ENCODE measurements at regions not wholly inside any gene's neighbourhood (a gene's known extent, or its start where the extent isn't known, plus 50 kb on each side); places are given as distances from the start of the nearest gene placed in this dataset.

- H3K27ac ChIP-seq, result no peak overlapping the region
- DNase-seq (ENCODE audit: low spot score), result no peak
- no peaks in the 10 kb centered on the region for H3K27me3 ChIP-seq
- no peak overlapping the region for H3K4me3 ChIP-seq
- no peaks in the 10 kb centered on the region for H3K4me1 ChIP-seq
- H3K36me3 ChIP-seq, result no peaks in the 10 kb centered on the region
- no peak for TF ChIP-seq CTCF (IDR thresholded peaks at IDR 0.05)
- no peaks in the 10 kb centered on the region for H3K9me3 ChIP-seq
Observed at GRCh38 chr6:23097566-23097965, 528.2 kb downstream of the HDGFL1 start.

- Histone ChIP-seq H3K4me1 (no peaks in the 10 kb centered on the region), H3K9me3 (no peaks in the 10 kb centered on the region), H3K36me3 (no peaks in the 10 kb centered on the region), H3K27me3 (no peaks in the 10 kb centered on the region), H3K4me3 (no peak overlapping the region), H3K27ac (no peak overlapping the region)
- DNase-seq (ENCODE audit: low spot score), result no peak
- no peak for TF ChIP-seq CTCF (IDR thresholded peaks at IDR 0.05)
Observed at GRCh38 chr6:23106951-23107350, 537.6 kb downstream of the HDGFL1 start.

- Histone ChIP-seq H3K4me1 (no peaks in the 10 kb centered on the region), H3K9me3 (peaks cover 0 to 11% of the 10 kb centered on the region in 2 donors), H3K27me3 (no peaks in the 10 kb centered on the region), H3K4me3 (no peak overlapping the region), H3K36me3 (no peaks in the 10 kb centered on the region), H3K27ac (no peak overlapping the region)
- TF ChIP-seq CTCF (IDR thresholded peaks at IDR 0.05), result no peak
- DNase-seq (ENCODE audit: low spot score), result no peak
Observed at GRCh38 chr6:23111984-23112383, 542.6 kb downstream of the HDGFL1 start.

GRCh38 chr6:23114812-23115504, 545.6 kb downstream of the HDGFL1 start:
- Histone ChIP-seq H3K4me1 (no peaks in the 10 kb centered on the region), H3K9me3 (peaks cover 0 to 11% of the 10 kb centered on the region in 2 donors), H3K27me3 (no peaks in the 10 kb centered on the region), H3K4me3 (no peak overlapping the region), H3K36me3 (no peaks in the 10 kb centered on the region), H3K27ac (no peak overlapping the region)
- no peak for DNase-seq (ENCODE audit: low spot score)
- no peak for TF ChIP-seq CTCF (IDR thresholded peaks at IDR 0.05)

- no peak for DNase-seq (ENCODE audit: low spot score)
- no peak overlapping the region for H3K4me3 ChIP-seq
- TF ChIP-seq CTCF (IDR thresholded peaks at IDR 0.05), result no peak
- H3K27ac ChIP-seq, result no peak overlapping the region
- H3K9me3 ChIP-seq, result peaks cover 0 to 14% of the 10 kb centered on the region in 2 donors
- no peaks in the 10 kb centered on the region for H3K4me1 ChIP-seq
- H3K27me3 ChIP-seq, result no peaks in the 10 kb centered on the region
- no peaks in the 10 kb centered on the region for H3K36me3 ChIP-seq
Observed at GRCh38 chr6:23137611-23138010, 568.2 kb downstream of the HDGFL1 start.

- Histone ChIP-seq H3K4me3 (no peak overlapping the region), H3K27ac (no peak overlapping the region), H3K36me3 (no peaks in the 10 kb centered on the region)
Observed at GRCh38 chr6:23140871-23141270, 571.5 kb downstream of the HDGFL1 start.

More at GRCh38 chr6:23140871-23141270, 571.5 kb downstream of the HDGFL1 start:
- Histone ChIP-seq H3K9me3 (peaks cover 0 to 7% of the 10 kb centered on the region in 2 donors), H3K4me1 (no peaks in the 10 kb centered on the region), H3K27me3 (no peaks in the 10 kb centered on the region)
- no peak for TF ChIP-seq CTCF (IDR thresholded peaks at IDR 0.05)
- DNase-seq (ENCODE audit: low spot score), result no peak

Measured in right atrium auricular region (tissue), 2 donors.